Endothelial cell of umbilical vein (primary cell): ENCODE measurements at regions not wholly inside any gene's neighbourhood (a gene's known extent, or its start where the extent isn't known, plus 50 kb on each side); places are given as distances from the start of the nearest gene placed in this dataset.

Experiments
- BruUV-seq: library from RNA; stranded (reverse); fragments of 400-500 nt; replicated peaks from 2 replicates; lab custom pipeline; 2021; lab: Mats Ljungman, UMichigan
- CTCF ChIA-PET: fragments of 300-600, 350-600 bp; sonication (Branson Sonifier 250); formaldehyde crosslinking; loops from one replicate; lab custom pipeline; 2021; ENCODE audit warnings: antibody characterized with exemption, inconsistent platforms; lab: Charles Lee
- POLR2A ChIA-PET: fragments of 300-600, 350-600 bp; sonication (Branson Sonifier 250); formaldehyde crosslinking; loops from one replicate; lab custom pipeline; 2021; ENCODE audit warnings: antibody characterized with exemption, inconsistent platforms; lab: Charles Lee
- DNase-seq: peaks from one replicate; pipeline ENCODE4 v3.0.0-alpha.2; 2011; ENCODE audit warnings: low read depth, low spot score
- FAIRE-seq: peaks from 2 replicates; lab custom pipeline; 2011; peaks lifted over from hg19 to GRCh38; lab: Jason Lieb, UNC
- H2AFZ ChIP-seq: 2 replicates; pipeline ENCODE4 v1.6.0; 2012; ENCODE audit warnings: low read depth, low read length, control low read depth, inconsistent platforms
- H3K27ac ChIP-seq: 2 replicates; pipeline ENCODE4 v1.5.1; 2011; ENCODE audit warnings: low read depth, mild to moderate bottlenecking, control low read depth, low read length, moderate library complexity; ENCODE audit not compliant: insufficient read depth
- H3K27me3 ChIP-seq, 2 experiments: 2 replicates each; pipeline versions ENCODE4 v1.6.0 to v1.6.1; 2011; ENCODE audit warnings: low read length in 2 of 2, mixed read lengths in 1 of 2; ENCODE audit not compliant: control insufficient read depth in 2 of 2, insufficient read depth in 2 of 2
- H3K36me3 ChIP-seq, 2 experiments: 2 replicates in 1 of 2; 3 replicates in 1 of 2; pipeline ENCODE4 v1.5.1; 2011; ENCODE audit warnings: low read length in 2 of 2, mild to moderate bottlenecking in 1 of 2, moderate library complexity in 1 of 2; ENCODE audit not compliant: control insufficient read depth in 2 of 2, insufficient read depth in 2 of 2; ENCODE audit errors: extremely low read depth in 1 of 2
- H3K4me1 ChIP-seq: 3 replicates; pipeline ENCODE4 v1.5.1; 2011; ENCODE audit warnings: mild to moderate bottlenecking, low read length; ENCODE audit not compliant: control insufficient read depth, insufficient read depth; ENCODE audit errors: extremely low read depth
- H3K4me2 ChIP-seq: 2 replicates; pipeline ENCODE4 v1.6.1; 2011; ENCODE audit warnings: low read length, control low read depth, mixed read lengths; ENCODE audit not compliant: insufficient read depth
- H3K4me3 ChIP-seq, 3 experiments: fragments of 200-600 bp in 1 of 3; sonication (generic), shearing (Covaris generic) in 1 of 3; replicated peaks in 1 of 3; 2 replicates each; pipeline ENCODE4 v1.5.1; 2011 to 2016; ENCODE audit warnings: control low read depth in 3 of 3, low read length in 3 of 3, mild to moderate bottlenecking in 2 of 3, inconsistent platforms in 1 of 3, low read depth in 1 of 3, moderate library complexity in 1 of 3; ENCODE audit not compliant: insufficient read depth in 1 of 3
- H3K79me2 ChIP-seq: 2 replicates; pipeline ENCODE4 v1.6.0; 2012; ENCODE audit warnings: low read length, inconsistent platforms; ENCODE audit not compliant: control insufficient read depth, insufficient read depth
- H3K9ac ChIP-seq: replicated peaks from 2 replicates; pipeline ENCODE3; 2011; ENCODE audit warnings: low read length, control low read depth; ENCODE audit not compliant: insufficient read depth; ENCODE audit errors: extremely low read depth
- H3K9me1 ChIP-seq: replicated peaks from 3 replicates; pipeline ENCODE4 v1.6.0; 2011; ENCODE audit warnings: mild to moderate bottlenecking, low read length; ENCODE audit not compliant: control insufficient read depth, insufficient read depth; ENCODE audit errors: extremely low read depth
- H3K9me3 ChIP-seq: replicated peaks from 2 replicates; pipeline ENCODE4 v1.5.1; 2012; ENCODE audit warnings: low read length, inconsistent platforms; ENCODE audit not compliant: control insufficient read depth, insufficient read depth
- H4K20me1 ChIP-seq: replicated peaks from 2 replicates; pipeline ENCODE3; 2011; ENCODE audit warnings: mild to moderate bottlenecking, low read length; ENCODE audit not compliant: control insufficient read depth, insufficient read depth; ENCODE audit errors: extremely low read depth
- CTCF ChIP-seq, 2 donors: IDR thresholded peaks; 1 replicate in 1 of 2; 2 replicates in 1 of 2; pipeline ENCODE4 v1.5.1; 2011; ENCODE audit warnings: low read length in 2 of 2, mild to moderate bottlenecking in 2 of 2, moderate library complexity in 2 of 2, control low read depth in 1 of 2, inconsistent platforms in 1 of 2, low read depth in 1 of 2; ENCODE audit not compliant: insufficient read depth in 1 of 2; ENCODE audit errors: extremely low read depth in 1 of 2
- EZH2 ChIP-seq: IDR thresholded peaks from 2 replicates; pipeline ENCODE4 v1.6.1; 2012; ENCODE audit warnings: borderline replicate concordance, low read depth, mild to moderate bottlenecking, moderate library complexity, low read length, inconsistent platforms; ENCODE audit not compliant: severe bottlenecking
- FOS ChIP-seq: IDR thresholded peaks from 2 replicates; pipeline ENCODE4 v1.6.1; 2011; ENCODE audit warnings: mild to moderate bottlenecking, low read length, moderate library complexity, borderline replicate concordance; ENCODE audit not compliant: insufficient read depth
- GATA2 ChIP-seq: IDR thresholded peaks from 2 replicates; pipeline ENCODE4 v1.7.0; 2011; ENCODE audit warnings: low read depth, mild to moderate bottlenecking, moderate library complexity, mixed read lengths, low read length; ENCODE audit not compliant: insufficient read length, insufficient read depth
- JUN ChIP-seq: IDR thresholded peaks from 2 replicates; pipeline ENCODE4 v1.6.1; 2011; ENCODE audit warnings: borderline replicate concordance, low read depth; ENCODE audit not compliant: insufficient read length, insufficient read depth
- MAX ChIP-seq: IDR thresholded peaks from 2 replicates; pipeline ENCODE4 v1.6.1; 2011; ENCODE audit not compliant: insufficient read depth, insufficient read length
- MYC ChIP-seq: IDR thresholded peaks from one replicate; pipeline ENCODE4 v1.6.1; 2011; ENCODE audit warnings: mild to moderate bottlenecking, low read depth, low read length
- POLR2A ChIP-seq: IDR thresholded peaks from 2 replicates; pipeline ENCODE4 v1.6.1; 2012; ENCODE audit warnings: low read depth, mild to moderate bottlenecking, control low read depth, low read length
- POLR2AphosphoS5 ChIP-seq: IDR thresholded peaks from 2 replicates; pipeline ENCODE4 v1.6.1; 2012; ENCODE audit warnings: low read depth, mild to moderate bottlenecking, control low read depth, low read length, moderate library complexity; ENCODE audit not compliant: insufficient read depth
- dilution Hi-C: fragments of 300-500 bp; cut with MboI; formaldehyde crosslinking; loops from one replicate; pipeline ENCODE4 v1.15.0; 2019; ENCODE audit warnings: low sequenced_read_pairs; ENCODE audit not compliant: extremely low pct_ligation_motif_present
- intact Hi-C: fragments of 100-400 bp; cut with micrococcal nuclease; formaldehyde crosslinking; loops from one replicate; pipeline ENCODE4 v1.10.0; 2022

GRCh38 chr4:123517176-123517575, 120.6 kb downstream of the SPRY1 start:
- Histone ChIP-seq H4K20me1 (no peaks in the 10 kb centered on the region), H3K27ac (no peak overlapping the region), H3K9me1 (no peaks in the 10 kb centered on the region), H3K4me2 (no peak overlapping the region), H3K9me3 (no peaks in the 10 kb centered on the region), H3K9ac (no peak overlapping the region), H2AFZ (no peak overlapping the region), H3K27me3 (peaks cover 0 to 4% of the 10 kb centered on the region in 2 experiments), H3K4me1 (no peaks in the 10 kb centered on the region), H3K36me3 (no peaks in the 10 kb centered on the region), H3K79me2 (no peaks in the 10 kb centered on the region), H3K4me3 (no peak overlapping the region)
- DNase-seq (peak; percentile 21), FAIRE-seq (no peak)
- POLR2A ChIA-PET: no interaction called here
- intact Hi-C loops: no loop called here
- BruUV-seq: no TSS peak
- dilution Hi-C loops: no loop called here
- no peak for TF ChIP-seq POLR2A
- no peak for TF ChIP-seq EZH2
- TF ChIP-seq JUN: no peak
- TF ChIP-seq GATA2: no peak
- no peak for TF ChIP-seq POLR2AphosphoS5
- no peak for TF ChIP-seq CTCF (IDR thresholded peaks at IDR 0.05; ENCODE audit: extremely low read depth in 1 of 2, insufficient read depth in 1 of 2, low read depth in 1 of 2, low read length in 2 of 2)
- no peak for TF ChIP-seq MAX
- TF ChIP-seq MYC: no peak
- TF ChIP-seq FOS: no peak
- CTCF ChIA-PET: interaction anchor here (1.2 kb wide), 2 partner anchors 14 to 18 kb away, joined by 3 read pairs; no protein-coding TSS in a partner anchor
